ENCODE measurements at regions not wholly inside any gene's neighbourhood (a gene's known extent, or its start where the extent isn't known, plus 50 kb on each side); places are given as distances from the start of the nearest gene placed in this dataset.

- no peak for ATAC-seq
- TF ChIP-seq POU6F1 (CRISPR knock-in tag; IDR thresholded peaks at IDR 0.05; ENCODE audit: borderline replicate concordance, low read depth) (no peak), TCF4 (CRISPR knock-in tag; IDR thresholded peaks at IDR 0.05; ENCODE audit: borderline replicate concordance) (no peak), ZFP30 (CRISPR knock-in tag; IDR thresholded peaks at IDR 0.05) (no peak), ARNTL (CRISPR knock-in tag; IDR thresholded peaks at IDR 0.05; ENCODE audit: borderline replicate concordance, low read depth) (no peak), CSDC2 (CRISPR knock-in tag; IDR thresholded peaks at IDR 0.05) (no peak), SNAI2 (CRISPR knock-in tag; IDR thresholded peaks at IDR 0.05) (no peak), PPARA (CRISPR knock-in tag; IDR thresholded peaks at IDR 0.05; ENCODE audit: borderline replicate concordance) (no peak)
- TF ChIP-seq, protein P1, sequence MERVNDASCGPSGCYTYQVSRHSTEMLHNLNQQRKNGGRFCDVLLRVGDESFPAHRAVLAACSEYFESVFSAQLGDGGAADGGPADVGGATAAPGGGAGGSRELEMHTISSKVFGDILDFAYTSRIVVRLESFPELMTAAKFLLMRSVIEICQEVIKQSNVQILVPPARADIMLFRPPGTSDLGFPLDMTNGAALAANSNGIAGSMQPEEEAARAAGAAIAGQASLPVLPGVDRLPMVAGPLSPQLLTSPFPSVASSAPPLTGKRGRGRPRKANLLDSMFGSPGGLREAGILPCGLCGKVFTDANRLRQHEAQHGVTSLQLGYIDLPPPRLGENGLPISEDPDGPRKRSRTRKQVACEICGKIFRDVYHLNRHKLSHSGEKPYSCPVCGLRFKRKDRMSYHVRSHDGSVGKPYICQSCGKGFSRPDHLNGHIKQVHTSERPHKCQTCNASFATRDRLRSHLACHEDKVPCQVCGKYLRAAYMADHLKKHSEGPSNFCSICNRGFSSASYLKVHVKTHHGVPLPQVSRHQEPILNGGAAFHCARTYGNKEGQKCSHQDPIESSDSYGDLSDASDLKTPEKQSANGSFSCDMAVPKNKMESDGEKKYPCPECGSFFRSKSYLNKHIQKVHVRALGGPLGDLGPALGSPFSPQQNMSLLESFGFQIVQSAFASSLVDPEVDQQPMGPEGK (CRISPR knock-in tag; IDR thresholded peaks at IDR 0.05; ENCODE audit: borderline replicate concordance) = no peak
Measured at GRCh38 chrX:9352243-9352642, 112.6 kb upstream of the TBL1X start.

GRCh38 chrX:9352694-9353411 is 112.0 kb upstream of the TBL1X start:
- TF ChIP-seq ESRRG (CRISPR knock-in tag; IDR thresholded peaks at IDR 0.05) (no peak), CSRNP3 (CRISPR knock-in tag; IDR thresholded peaks at IDR 0.05) (no peak), POU6F1 (CRISPR knock-in tag; IDR thresholded peaks at IDR 0.05; ENCODE audit: borderline replicate concordance, low read depth) (no peak), SNAI2 (CRISPR knock-in tag; IDR thresholded peaks at IDR 0.05) (no peak), RARB (CRISPR knock-in tag; IDR thresholded peaks at IDR 0.05) (no peak), BACH2 (CRISPR knock-in tag; IDR thresholded peaks at IDR 0.05; ENCODE audit: borderline replicate concordance) (no peak), ZFP3 (CRISPR knock-in tag; IDR thresholded peaks at IDR 0.05) (no peak), TOX (CRISPR knock-in tag; IDR thresholded peaks at IDR 0.05; ENCODE audit: borderline replicate concordance) (no peak), ZFP30 (CRISPR knock-in tag; IDR thresholded peaks at IDR 0.05) (no peak), PPARA (CRISPR knock-in tag; IDR thresholded peaks at IDR 0.05; ENCODE audit: borderline replicate concordance) (no peak), ISL1 (CRISPR knock-in tag; IDR thresholded peaks at IDR 0.05) (no peak)
- TF ChIP-seq, protein P2, sequence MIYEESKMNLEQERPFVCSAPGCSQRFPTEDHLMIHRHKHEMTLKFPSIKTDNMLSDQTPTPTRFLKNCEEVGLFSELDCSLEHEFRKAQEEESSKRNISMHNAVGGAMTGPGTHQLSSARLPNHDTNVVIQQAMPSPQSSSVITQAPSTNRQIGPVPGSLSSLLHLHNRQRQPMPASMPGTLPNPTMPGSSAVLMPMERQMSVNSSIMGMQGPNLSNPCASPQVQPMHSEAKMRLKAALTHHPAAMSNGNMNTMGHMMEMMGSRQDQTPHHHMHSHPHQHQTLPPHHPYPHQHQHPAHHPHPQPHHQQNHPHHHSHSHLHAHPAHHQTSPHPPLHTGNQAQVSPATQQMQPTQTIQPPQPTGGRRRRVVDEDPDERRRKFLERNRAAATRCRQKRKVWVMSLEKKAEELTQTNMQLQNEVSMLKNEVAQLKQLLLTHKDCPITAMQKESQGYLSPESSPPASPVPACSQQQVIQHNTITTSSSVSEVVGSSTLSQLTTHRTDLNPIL (CRISPR knock-in tag; IDR thresholded peaks at IDR 0.05; ENCODE audit: low read depth) = no peak
- no peak for ATAC-seq

GRCh38 chrX:9354918-9355317 is 109.9 kb upstream of the TBL1X start:
- ATAC-seq = no peak
- TF ChIP-seq ZFP3 (CRISPR knock-in tag; IDR thresholded peaks at IDR 0.05) (no peak), BACH2 (CRISPR knock-in tag; IDR thresholded peaks at IDR 0.05; ENCODE audit: borderline replicate concordance) (no peak), TSHZ2 (CRISPR knock-in tag; IDR thresholded peaks at IDR 0.05) (no peak), TOX (CRISPR knock-in tag; IDR thresholded peaks at IDR 0.05; ENCODE audit: borderline replicate concordance) (no peak), CSRNP3 (CRISPR knock-in tag; IDR thresholded peaks at IDR 0.05) (no peak), OSR1 (CRISPR knock-in tag; IDR thresholded peaks at IDR 0.05) (no peak), ISL1 (CRISPR knock-in tag; IDR thresholded peaks at IDR 0.05) (no peak), RARB (CRISPR knock-in tag; IDR thresholded peaks at IDR 0.05) (no peak), POU6F1 (CRISPR knock-in tag; IDR thresholded peaks at IDR 0.05; ENCODE audit: borderline replicate concordance, low read depth) (no peak), ZNF565 (CRISPR knock-in tag; conservative IDR thresholded peaks at IDR 0.05; ENCODE audit: low read depth) (no peak)
- TF ChIP-seq, protein P1 (CRISPR knock-in tag; IDR thresholded peaks at IDR 0.05; ENCODE audit: borderline replicate concordance) = no peak
